HEK293 (cell line): ENCODE measurements at regions not wholly inside any gene's neighbourhood (a gene's known extent, or its start where the extent isn't known, plus 50 kb on each side); places are given as distances from the start of the nearest gene placed in this dataset.

Source experiments
- ZNF223 ChIP-seq: fragments of 450-650 bp; formaldehyde crosslinking; IDR thresholded peaks from 2 replicates; pipeline ENCODE4 v1.5.1; 2016; ENCODE audit warnings: missing biosample characterization, missing genetic modification characterization
- ZNF350 ChIP-seq: fragments of 450-650 bp; formaldehyde crosslinking; IDR thresholded peaks from 2 replicates; pipeline ENCODE4 v1.5.0; 2017; ENCODE audit warnings: missing biosample characterization, mild to moderate bottlenecking, missing genetic modification characterization
- TF ChIP-seq, protein P1 (sequence below): fragments of 450-650 bp; formaldehyde crosslinking; conservative IDR thresholded peaks from 2 replicates; pipeline ENCODE4 v1.5.1; 2016; ENCODE audit warnings: low read depth, missing biosample characterization, missing genetic modification characterization
- TF ChIP-seq, protein P2 (sequence below): fragments of 450-650 bp; formaldehyde crosslinking; IDR thresholded peaks from 2 replicates; pipeline ENCODE4 v1.5.1; 2016; ENCODE audit warnings: missing biosample characterization, missing genetic modification characterization
- TF ChIP-seq, protein P3 (sequence below): fragments of 450-650 bp; formaldehyde crosslinking; IDR thresholded peaks from 2 replicates; pipeline ENCODE4 v1.5.1; 2016; ENCODE audit warnings: missing biosample characterization, missing genetic modification characterization

DNA sequence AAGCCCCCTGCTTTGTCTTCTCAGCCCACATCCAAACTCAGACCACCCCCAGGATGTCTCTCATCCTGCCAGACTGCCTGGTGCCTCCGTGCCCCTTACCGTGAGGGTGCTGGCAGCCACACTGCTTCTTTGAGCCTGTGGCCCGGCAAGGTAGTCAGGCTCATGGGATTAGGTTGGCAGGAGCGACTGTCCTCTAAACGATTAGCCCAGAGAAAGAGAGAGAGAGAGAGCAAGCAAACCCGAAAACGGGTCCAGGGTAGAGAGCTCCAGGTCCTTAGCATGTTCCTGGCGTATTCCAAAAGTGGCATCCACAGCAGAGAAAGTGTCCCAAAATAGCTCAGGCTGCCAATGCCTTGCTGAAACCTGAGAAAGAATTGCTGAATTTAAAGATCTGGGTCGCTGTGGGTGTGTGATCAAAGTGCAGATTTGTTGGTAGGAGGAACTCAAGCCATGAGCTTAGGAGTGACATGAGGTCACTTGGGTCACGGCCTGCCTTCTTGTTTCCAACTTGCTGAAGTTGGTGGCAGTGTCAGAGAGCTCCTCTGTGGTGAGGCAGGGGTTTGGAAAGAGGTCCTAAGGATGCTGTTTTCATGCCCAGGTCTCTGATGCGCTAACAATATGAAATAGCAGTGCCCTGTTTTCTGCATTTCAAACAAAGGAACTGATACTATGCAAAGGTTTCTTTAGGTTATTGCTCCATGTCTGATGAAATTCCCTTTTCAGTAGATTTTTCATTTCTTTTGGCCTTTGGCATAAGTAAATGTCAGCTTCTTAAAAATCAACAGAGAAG lies 81.6 kb downstream of the RTL9 start:
- TF ChIP-seq ZNF350 (tag by site-specific recombination) (no peak), ZNF223 (no peak)
- TF ChIP-seq, protein P1, sequence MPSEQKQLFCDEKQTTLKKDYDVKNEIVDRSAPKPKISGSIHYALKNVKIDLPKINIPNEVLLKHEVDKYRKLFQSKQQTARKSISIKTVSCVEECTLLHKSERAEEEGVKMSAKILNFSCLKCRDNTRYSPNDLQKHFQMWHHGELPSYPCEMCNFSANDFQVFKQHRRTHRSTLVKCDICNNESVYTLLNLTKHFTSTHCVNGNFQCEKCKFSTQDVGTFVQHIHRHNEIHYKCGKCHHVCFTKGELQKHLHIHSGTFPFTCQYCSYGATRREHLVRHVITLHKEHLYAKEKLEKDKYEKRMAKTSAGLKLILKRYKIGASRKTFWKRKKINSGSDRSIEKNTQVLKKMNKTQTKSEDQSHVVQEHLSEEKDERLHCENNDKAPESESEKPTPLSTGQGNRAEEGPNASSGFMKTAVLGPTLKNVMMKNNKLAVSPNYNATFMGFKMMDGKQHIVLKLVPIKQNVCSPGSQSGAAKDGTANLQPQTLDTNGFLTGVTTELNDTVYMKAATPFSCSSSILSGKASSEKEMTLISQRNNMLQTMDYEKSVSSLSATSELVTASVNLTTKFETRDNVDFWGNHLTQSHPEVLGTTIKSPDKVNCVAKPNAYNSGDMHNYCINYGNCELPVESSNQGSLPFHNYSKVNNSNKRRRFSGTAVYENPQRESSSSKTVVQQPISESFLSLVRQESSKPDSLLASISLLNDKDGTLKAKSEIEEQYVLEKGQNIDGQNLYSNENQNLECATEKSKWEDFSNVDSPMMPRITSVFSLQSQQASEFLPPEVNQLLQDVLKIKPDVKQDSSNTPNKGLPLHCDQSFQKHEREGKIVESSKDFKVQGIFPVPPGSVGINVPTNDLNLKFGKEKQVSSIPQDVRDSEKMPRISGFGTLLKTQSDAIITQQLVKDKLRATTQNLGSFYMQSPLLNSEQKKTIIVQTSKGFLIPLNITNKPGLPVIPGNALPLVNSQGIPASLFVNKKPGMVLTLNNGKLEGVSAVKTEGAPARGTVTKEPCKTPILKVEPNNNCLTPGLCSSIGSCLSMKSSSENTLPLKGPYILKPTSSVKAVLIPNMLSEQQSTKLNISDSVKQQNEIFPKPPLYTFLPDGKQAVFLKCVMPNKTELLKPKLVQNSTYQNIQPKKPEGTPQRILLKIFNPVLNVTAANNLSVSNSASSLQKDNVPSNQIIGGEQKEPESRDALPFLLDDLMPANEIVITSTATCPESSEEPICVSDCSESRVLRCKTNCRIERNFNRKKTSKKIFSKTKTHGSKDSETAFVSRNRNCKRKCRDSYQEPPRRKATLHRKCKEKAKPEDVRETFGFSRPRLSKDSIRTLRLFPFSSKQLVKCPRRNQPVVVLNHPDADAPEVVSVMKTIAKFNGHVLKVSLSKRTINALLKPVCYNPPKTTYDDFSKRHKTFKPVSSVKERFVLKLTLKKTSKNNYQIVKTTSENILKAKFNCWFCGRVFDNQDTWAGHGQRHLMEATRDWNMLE, result no peak
- TF ChIP-seq, protein P2, sequence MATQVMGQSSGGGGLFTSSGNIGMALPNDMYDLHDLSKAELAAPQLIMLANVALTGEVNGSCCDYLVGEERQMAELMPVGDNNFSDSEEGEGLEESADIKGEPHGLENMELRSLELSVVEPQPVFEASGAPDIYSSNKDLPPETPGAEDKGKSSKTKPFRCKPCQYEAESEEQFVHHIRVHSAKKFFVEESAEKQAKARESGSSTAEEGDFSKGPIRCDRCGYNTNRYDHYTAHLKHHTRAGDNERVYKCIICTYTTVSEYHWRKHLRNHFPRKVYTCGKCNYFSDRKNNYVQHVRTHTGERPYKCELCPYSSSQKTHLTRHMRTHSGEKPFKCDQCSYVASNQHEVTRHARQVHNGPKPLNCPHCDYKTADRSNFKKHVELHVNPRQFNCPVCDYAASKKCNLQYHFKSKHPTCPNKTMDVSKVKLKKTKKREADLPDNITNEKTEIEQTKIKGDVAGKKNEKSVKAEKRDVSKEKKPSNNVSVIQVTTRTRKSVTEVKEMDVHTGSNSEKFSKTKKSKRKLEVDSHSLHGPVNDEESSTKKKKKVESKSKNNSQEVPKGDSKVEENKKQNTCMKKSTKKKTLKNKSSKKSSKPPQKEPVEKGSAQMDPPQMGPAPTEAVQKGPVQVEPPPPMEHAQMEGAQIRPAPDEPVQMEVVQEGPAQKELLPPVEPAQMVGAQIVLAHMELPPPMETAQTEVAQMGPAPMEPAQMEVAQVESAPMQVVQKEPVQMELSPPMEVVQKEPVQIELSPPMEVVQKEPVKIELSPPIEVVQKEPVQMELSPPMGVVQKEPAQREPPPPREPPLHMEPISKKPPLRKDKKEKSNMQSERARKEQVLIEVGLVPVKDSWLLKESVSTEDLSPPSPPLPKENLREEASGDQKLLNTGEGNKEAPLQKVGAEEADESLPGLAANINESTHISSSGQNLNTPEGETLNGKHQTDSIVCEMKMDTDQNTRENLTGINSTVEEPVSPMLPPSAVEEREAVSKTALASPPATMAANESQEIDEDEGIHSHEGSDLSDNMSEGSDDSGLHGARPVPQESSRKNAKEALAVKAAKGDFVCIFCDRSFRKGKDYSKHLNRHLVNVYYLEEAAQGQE, result no peak
- TF ChIP-seq, protein P3, sequence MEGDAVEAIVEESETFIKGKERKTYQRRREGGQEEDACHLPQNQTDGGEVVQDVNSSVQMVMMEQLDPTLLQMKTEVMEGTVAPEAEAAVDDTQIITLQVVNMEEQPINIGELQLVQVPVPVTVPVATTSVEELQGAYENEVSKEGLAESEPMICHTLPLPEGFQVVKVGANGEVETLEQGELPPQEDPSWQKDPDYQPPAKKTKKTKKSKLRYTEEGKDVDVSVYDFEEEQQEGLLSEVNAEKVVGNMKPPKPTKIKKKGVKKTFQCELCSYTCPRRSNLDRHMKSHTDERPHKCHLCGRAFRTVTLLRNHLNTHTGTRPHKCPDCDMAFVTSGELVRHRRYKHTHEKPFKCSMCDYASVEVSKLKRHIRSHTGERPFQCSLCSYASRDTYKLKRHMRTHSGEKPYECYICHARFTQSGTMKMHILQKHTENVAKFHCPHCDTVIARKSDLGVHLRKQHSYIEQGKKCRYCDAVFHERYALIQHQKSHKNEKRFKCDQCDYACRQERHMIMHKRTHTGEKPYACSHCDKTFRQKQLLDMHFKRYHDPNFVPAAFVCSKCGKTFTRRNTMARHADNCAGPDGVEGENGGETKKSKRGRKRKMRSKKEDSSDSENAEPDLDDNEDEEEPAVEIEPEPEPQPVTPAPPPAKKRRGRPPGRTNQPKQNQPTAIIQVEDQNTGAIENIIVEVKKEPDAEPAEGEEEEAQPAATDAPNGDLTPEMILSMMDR, result no peak
